ENCODE measurements at regions not wholly inside any gene's neighbourhood (a gene's known extent, or its start where the extent isn't known, plus 50 kb on each side); places are given as distances from the start of the nearest gene placed in this dataset.
A peak's percentile ranks its signal among the peaks of the same experiment; 100 is the strongest.

DNA sequence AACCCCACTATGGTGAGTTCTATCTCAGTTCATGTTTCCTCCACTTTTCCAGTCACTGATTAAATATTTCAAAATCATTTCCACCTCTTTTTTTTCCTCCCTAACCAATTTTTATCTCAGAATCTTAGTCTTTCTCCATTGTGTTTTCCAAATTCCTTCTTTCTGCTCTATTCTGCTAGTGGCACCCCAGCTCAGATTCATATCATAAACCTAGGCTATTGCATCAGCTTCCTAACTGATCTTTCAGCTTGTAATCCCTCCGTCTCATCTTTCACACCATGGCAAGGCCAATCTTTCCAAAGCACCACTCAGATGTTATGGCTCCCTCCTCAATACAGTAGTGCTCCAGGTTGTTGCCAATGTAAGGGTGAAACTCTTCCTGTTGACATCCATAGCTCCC is 631.9 kb downstream of the PLPP3 start:
- DNase-seq, result no peak

DNA sequence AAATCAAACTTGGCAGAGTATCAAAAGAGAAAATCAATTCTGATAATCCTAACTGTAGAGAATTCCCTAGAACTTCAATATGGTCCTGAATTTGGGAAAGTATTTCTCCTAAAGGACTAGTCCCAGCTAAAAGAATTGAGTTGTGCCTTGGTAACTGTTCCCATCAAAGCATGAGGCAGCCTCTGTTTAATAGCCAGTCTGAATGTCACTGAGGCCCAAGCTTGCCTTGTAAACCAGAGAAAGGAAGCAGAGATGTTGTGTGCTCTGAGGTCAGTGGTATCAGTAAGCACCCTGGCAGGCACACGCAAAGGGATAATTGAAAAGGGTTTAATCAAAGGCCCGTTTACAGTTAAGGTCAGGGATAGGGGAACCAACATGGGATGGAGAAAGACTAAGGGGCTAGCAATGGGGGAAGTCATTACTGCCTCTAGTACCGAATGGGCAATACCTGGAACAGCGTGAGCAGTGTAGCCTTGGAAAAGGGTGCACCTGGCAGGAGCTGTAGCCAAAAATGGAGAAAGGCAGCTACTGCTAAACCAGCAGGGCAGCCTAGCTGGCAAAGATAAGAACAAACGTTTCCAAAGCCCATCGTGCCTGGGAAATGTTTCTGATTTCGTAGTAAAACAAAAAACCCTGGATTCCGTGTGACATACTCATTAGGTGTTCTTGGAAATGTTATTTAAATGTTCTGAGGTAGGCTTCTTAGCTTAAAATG is 635.5 kb downstream of the PLPP3 start:
- no peak for DNase-seq

DNA sequence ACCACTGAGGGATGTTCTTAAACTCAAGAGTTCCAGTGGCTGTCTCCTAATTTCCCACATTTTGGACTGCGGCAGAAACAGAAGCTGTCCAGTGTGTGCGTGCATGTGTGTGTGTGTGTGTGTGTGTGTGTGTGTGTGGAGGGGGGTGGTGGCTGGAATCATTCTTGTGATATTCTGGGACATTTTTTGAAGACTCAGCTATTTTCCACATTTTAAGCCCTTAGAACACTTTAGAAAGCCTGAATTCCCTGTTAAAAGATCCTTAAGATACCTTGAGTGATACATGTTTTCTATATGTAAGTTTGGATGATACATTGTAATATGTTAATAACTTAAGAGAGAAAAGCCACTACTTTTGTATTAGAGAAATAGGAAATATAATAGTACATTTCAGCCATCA is 636.4 kb downstream of the PLPP3 start:
- no peak for DNase-seq

DNA sequence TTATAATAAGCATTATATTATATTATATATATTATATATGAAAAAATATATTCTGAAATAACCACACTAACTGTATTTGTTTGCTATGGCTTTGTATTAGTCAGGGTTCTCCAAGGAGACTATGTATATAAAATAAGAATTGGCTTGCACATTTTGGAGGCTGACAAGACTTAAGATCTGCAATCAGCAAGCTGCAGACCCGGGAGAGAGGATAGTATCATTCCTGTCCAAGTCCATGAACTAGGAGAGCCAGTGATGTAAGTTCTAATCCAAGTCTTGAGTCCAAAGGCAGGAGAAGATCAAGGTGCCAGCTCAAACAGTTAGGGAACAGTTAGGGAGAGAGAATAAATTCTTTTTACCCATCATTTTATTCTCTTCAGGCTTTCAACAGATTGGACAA is 639.5 kb downstream of the PLPP3 start:
- no peak for DNase-seq

- DNase-seq, result no peak
Measured at GRCh38 chr1:55938861-55939260, 640.5 kb downstream of the PLPP3 start.

DNA sequence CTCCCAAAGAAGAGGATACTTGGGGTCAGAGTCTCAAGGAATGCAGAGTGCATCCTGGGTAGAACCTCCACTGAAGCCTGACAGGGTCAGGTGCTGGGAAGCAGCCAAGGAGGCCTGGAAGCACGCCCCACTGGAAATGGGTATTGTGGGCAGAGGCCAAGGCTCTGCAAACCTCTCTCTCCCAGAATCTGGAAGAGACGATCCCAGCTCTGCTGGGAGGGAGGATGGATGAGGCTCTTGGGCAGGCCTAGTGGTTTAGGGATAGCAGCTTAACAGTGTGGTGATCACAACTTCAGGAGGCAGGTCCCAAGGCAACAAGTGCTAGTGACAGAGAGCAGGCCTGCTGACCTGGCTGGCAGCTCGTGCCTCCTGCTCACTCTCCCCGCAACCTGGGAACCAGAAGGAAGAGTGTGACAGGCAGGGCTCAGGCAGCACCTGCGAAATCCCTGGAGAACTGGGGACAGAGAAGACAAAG is 641.0 kb downstream of the PLPP3 start:
- DNase-seq, result peak; percentile 51

DNA sequence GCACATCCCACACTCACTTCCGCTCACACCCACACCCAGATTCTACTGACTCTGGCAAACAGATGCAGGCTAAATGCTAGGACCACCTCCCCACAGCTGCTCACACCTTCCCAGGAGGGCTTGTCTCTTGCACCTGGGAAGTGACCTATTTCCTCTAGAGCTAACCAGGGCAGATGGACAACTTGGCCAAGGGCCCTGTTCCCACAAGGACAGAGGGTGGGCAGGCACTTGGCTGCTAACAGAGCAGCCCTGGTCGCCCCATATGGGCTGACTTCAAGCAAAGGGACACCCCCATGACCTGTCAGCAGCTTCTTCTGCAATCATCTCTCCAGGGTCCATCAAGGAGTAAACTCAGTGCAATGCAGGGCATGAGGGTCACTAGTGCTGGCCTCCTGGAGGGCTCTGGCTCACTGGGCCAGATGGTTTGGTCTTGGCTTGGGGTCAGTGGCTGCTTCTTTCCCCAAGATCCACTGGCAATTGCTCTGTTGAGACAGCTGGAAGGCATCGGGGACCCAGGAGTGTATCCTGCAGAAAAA is 641.5 kb downstream of the PLPP3 start:
- no peak for DNase-seq

GRCh38 chr1:55935236-55935635 is 644.1 kb downstream of the PLPP3 start:
- no peak for DNase-seq

DNA sequence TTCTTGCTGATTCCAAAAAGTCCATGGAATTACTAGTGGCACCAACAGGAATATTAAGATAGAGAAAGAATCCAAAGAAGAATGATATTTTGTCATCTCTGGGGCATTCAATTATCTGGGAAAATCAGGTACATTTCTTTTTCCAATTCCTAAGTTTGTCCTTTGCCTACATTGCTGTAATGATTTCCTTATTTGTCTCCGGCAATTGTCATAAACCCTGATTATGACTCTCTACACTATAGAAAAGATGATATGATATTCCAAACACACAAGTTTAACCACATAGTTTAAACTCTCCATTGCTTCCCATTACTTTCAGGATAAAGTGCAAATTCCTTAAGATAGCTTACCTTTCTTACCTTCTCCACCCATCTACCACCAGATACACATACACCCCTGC is 647.0 kb downstream of the PLPP3 start:
- DNase-seq, result no peak

DNA sequence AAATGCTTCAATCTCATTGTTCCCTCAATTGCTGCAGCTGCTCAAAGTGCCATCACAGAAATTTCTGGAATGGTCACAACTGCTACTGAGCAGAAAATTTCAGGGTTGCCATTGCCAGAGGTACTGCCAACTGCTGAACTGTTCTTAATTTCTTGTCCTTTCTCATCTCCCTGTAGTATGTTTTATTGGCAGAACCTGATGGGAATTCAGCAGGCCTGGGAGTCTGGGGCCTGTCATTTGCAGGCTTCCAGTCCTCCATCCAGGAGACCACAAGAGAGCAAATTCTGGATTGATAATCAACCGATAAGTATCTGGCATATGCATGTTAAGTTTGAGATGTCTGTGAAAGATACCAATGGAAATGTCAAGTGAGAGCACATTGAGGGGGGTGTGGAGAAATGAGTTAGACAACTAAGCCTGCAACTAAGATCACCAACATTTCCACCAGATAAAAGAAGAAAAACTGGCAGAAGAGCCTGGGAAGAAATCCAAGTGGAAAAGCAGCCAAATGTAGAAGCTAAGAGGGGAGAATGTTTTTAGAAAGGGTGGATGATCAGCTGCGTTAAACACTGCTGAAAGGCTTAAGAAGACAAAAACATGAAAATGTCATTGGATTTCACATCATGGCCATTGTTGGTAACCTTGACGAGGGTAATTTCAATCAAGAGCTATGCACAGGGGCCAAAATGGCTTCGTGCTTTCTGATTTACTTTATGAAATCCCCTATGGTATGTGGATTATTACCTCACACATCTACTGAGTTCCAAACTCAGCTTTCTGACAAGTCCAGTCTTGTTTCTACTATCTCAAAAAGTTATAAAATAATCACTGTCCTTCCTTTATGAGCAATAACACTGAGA is 648.1 kb downstream of the PLPP3 start:
- DNase-seq, result no peak

DNA sequence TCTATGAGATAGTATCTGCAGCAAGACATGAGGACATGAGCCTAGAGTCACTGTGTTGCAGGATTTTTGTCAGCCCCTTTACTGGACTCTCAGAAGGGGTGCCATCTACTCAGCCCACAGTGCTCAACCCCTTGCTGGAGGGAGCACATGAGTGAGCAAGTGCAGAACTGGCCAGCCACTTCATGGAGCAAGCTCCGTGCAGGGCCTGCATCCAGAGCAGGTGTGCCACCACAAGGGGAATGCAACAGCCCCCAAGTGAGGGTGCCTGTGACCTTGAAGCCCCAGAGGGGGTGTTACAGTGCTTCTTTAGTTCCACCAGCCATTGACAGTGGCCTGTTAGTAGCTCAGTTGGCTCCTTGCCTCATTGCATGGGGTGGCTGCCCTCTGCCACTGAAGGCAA is 649.7 kb downstream of the PLPP3 start:
- DNase-seq, result no peak

GRCh38 chr1:55928576-55928975 is 650.8 kb downstream of the PLPP3 start:
- DNase-seq, result no peak

DNA sequence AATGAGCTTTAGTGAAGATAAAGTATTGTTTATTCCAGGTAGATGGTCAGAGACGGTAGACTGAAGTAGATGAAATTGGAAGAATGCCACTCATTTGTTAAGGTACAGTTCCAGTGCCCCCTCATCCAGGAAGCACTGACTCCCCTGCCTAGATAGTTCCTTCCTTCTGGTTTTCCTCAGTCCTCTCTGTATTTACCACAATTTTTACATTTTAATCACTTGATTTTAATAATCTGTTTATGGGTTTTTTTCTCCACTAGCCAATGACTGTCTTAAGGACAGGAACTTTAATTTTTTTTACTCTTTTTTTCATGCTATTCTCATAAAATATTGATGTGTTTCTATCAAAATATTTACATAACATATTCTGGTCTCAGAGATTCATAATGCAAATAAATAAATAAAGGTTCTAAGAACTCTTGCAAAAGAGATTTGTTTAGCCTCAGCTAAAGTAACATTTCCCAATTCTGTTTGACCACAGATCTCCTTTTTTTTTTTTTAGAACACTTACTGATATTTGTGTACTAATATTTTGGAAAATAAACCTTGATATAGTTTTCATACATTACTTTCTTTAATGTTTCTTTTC is 651.6 kb downstream of the PLPP3 start:
- no peak for DNase-seq

- no peak for DNase-seq
Measured at GRCh38 chr1:55926906-55927471, 652.4 kb downstream of the PLPP3 start.

DNA sequence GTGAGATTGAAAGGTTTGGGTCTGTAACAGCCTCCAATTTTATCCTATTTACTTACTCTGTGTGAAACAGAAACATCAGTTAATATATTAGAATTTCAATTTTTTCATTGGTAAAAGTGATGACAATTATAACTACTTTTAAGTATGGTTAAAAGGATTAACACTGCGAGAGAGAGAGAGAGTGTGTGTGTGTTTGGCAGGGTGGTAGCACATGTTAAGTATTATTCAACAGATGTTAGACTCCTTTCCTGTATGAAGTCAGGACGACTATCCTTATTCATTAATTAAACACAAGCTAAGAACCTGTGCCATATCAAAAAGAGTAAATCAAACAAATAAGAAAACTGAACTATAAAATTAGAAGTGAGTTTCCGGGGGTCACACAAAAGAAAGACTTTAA is 662.5 kb downstream of the PLPP3 start:
- no peak for DNase-seq

DNA sequence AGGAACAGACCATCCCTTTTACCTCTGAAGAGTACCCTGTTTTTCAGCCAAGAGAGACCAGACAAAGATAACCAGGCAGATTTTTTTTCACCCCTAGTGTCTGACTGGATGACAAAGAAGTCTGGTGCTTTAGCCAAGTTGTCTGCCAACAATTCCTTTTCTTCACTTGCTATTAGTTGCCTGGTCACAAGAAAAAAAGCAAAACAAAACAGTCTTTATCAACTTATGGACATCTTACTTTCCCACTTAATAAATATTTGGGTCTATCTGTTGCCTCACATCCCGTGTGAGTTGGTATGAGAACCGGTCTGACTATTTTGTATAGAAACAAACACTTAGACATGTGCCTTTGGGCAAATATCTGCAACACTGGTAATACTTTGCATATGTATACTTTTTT is 662.9 kb downstream of the PLPP3 start:
- DNase-seq, result no peak

- no peak for DNase-seq
Measured at GRCh38 chr1:55913565-55913964, 665.8 kb downstream of the PLPP3 start.

DNA sequence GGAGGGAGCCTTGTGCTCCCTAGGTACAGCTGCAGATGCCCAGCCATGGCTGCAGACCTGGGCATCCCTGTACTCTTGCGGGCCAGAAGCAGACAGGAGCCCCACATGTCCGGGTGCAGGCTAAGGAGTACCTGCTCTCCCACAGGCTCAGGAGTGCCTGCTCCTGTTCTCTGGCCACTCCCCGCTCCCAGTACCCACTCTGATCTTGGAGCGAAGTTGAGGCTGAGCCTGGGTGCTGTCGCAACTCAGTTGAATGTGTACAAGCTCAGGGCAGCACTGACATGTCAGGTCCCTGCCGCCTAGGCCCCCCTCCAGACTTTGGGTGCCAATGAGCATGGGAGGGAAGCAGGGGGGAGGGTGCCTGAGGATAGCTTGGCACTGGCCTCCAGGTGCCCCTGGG is 666.9 kb downstream of the PLPP3 start:
- no peak for DNase-seq

DNA sequence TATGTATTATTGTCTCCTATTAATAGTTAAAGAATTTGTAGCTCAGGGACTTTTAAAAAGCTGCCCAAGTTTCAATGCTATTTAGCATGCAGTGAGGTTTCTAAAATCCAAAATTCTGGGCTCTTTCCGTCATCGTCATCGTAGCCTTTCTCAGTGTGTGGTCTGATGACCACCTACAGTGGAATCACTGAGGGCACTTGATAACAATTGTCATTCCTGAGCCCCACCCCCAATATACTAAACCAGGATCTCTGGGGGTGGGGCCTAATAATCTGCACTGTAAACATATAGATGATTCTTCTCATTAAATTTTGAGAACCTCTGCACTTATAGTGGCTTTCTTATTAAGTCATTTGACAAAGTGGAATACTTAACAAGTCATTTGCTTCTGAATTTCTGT is 674.8 kb downstream of the PLPP3 start:
- no peak for DNase-seq

GRCh38 chr1:55898181-55898580 is 681.2 kb downstream of the PLPP3 start:
- no peak for DNase-seq

- DNase-seq, result no peak
Measured at GRCh38 chr1:55896210-55896609, 681.0 kb upstream of the USP24 start.

GRCh38 chr1:55894521-55894920 is 679.4 kb upstream of the USP24 start:
- no peak for DNase-seq

GRCh38 chr1:55893155-55893554 is 678.0 kb upstream of the USP24 start:
- DNase-seq, result no peak
